H1 (cell line): ENCODE measurements at regions not wholly inside any gene's neighbourhood (a gene's known extent, or its start where the extent isn't known, plus 50 kb on each side); places are given as distances from the start of the nearest gene placed in this dataset.

Source experiments
- CTCF ChIA-PET: fragments of 300-600 bp; sonication (Branson Sonifier 250); formaldehyde crosslinking; loops from one replicate; lab custom pipeline; 2021; ENCODE audit not compliant: partially characterized antibody; lab: Charles Lee
- POLR2A ChIA-PET: fragments of 300-600 bp; sonication (Branson Sonifier 250); formaldehyde crosslinking; loops from one replicate; lab custom pipeline; 2021; ENCODE audit warnings: inconsistent platforms; ENCODE audit not compliant: partially characterized antibody; lab: Charles Lee
- DNase-seq, 2 experiments: peaks; one replicate each; pipeline versions ENCODE4 v3.0.0 to v3.0.0-alpha.2; 2010 to 2022; ENCODE audit warnings: low spot score in 2 of 2, low read depth in 1 of 2, mixed read lengths in 1 of 2
- FAIRE-seq: peaks from 2 replicates; lab custom pipeline; 2011; peaks lifted over from hg19 to GRCh38; lab: Jason Lieb, UNC
- H2AFZ ChIP-seq: 2 replicates; pipeline ENCODE4 v1.8.1; 2012; ENCODE audit warnings: low read length, inconsistent platforms
- H2AK5ac ChIP-seq: 2 replicates; pipeline ENCODE4 v1.6.1; 2013; ENCODE audit warnings: low read depth, low read length
- H2BK120ac ChIP-seq: replicated peaks from 2 replicates; pipeline ENCODE3; 2013; ENCODE audit warnings: low read depth, low read length, inconsistent platforms
- H2BK12ac ChIP-seq: 2 replicates; pipeline ENCODE4 v1.6.1; 2013; ENCODE audit warnings: low read depth, low read length
- H2BK15ac ChIP-seq: 2 replicates; pipeline ENCODE4 v1.6.1; 2013; ENCODE audit warnings: low read length
- H2BK20ac ChIP-seq: 2 replicates; pipeline ENCODE4 v1.6.1; 2013; ENCODE audit warnings: low read length
- H2BK5ac ChIP-seq: 2 replicates; pipeline ENCODE4 v1.6.1; 2013; ENCODE audit warnings: low read depth, low read length
- H3K14ac ChIP-seq: 2 replicates; pipeline ENCODE4 v1.6.1; 2013; ENCODE audit warnings: inconsistent platforms; ENCODE audit not compliant: insufficient read length
- H3K18ac ChIP-seq: 2 replicates; pipeline ENCODE4 v1.6.1; 2013; ENCODE audit warnings: low read length; ENCODE audit errors: extremely low read depth
- H3K23ac ChIP-seq: 2 replicates; pipeline ENCODE4 v1.6.1; 2013; ENCODE audit warnings: inconsistent platforms; ENCODE audit not compliant: insufficient read length
- H3K23me2 ChIP-seq: 2 replicates; pipeline ENCODE4 v1.6.1; 2013; ENCODE audit warnings: low read depth, low read length
- H3K27ac ChIP-seq: 2 replicates; pipeline ENCODE4 v1.6.1; 2011; ENCODE audit warnings: low read depth, low read length, inconsistent platforms
- H3K27me3 ChIP-seq, 4 experiments: replicated peaks in 1 of 4; 1 replicate in 1 of 4; 2 replicates in 3 of 4; pipeline versions ENCODE4 v1.6.1 to v1.8.1; 2011 to 2013; ENCODE audit warnings: low read length in 3 of 4, mild to moderate bottlenecking in 3 of 4, inconsistent platforms in 2 of 4, mixed read lengths in 2 of 4, moderate library complexity in 1 of 4; ENCODE audit not compliant: control insufficient read depth in 3 of 4, insufficient read depth in 3 of 4; ENCODE audit errors: extremely low read depth in 1 of 4
- H3K36me3 ChIP-seq, 4 experiments: 2 replicates each; pipeline versions ENCODE4 v1.6.1 to v1.8.1; 2011 to 2013; ENCODE audit warnings: mild to moderate bottlenecking in 4 of 4, low read length in 3 of 4, moderate library complexity in 2 of 4, control low read depth in 1 of 4, inconsistent platforms in 1 of 4; ENCODE audit not compliant: insufficient read depth in 4 of 4, control insufficient read depth in 2 of 4
- H3K4ac ChIP-seq: replicated peaks from 2 replicates; pipeline ENCODE3; 2013; ENCODE audit warnings: low read length, low read depth, mixed read lengths, inconsistent platforms; ENCODE audit not compliant: insufficient read length
- H3K4me1 ChIP-seq, 4 experiments: replicated peaks in 1 of 4; 1 replicate in 1 of 4; 2 replicates in 3 of 4; pipeline versions ENCODE4 v1.6.1 to v1.8.1; 2011 to 2013; ENCODE audit warnings: low read length in 3 of 4, inconsistent platforms in 2 of 4, mixed read lengths in 1 of 4; ENCODE audit not compliant: insufficient read depth in 4 of 4, control insufficient read depth in 3 of 4
- H3K4me2 ChIP-seq, 2 experiments: 2 replicates each; pipeline versions ENCODE4 v1.6.1 to v1.8.1; 2011 to 2013; ENCODE audit warnings: low read depth in 2 of 2, low read length in 2 of 2, control low read depth in 1 of 2, inconsistent platforms in 1 of 2, mild to moderate bottlenecking in 1 of 2; ENCODE audit not compliant: insufficient read depth in 1 of 2
- H3K4me3 ChIP-seq, 4 experiments: fragments of 200-600, 300-600 bp in 1 of 4; sonication (generic), shearing (Covaris generic), sonication (Bioruptor Twin) in 1 of 4; 2 replicates each; pipeline versions ENCODE4 v1.5.1 to v1.8.1; 2011 to 2016; ENCODE audit warnings: low read length in 4 of 4, low read depth in 3 of 4, control low read depth in 2 of 4, inconsistent platforms in 2 of 4, mild to moderate bottlenecking in 2 of 4, mixed read lengths in 1 of 4, moderate library complexity in 1 of 4; ENCODE audit not compliant: insufficient read depth in 2 of 4; ENCODE audit errors: extremely low read depth in 1 of 4
- H3K56ac ChIP-seq: replicated peaks from 2 replicates; pipeline ENCODE3; 2013; ENCODE audit warnings: low read depth, mild to moderate bottlenecking, mixed read lengths, low read length, inconsistent platforms; ENCODE audit not compliant: insufficient read length
- H3K79me1 ChIP-seq: 2 replicates; pipeline ENCODE4 v1.6.1; 2013; ENCODE audit warnings: low read depth, low read length, control low read depth
- H3K79me2 ChIP-seq, 2 experiments: 2 replicates each; pipeline versions ENCODE4 v1.6.1 to v1.8.1; 2012 to 2013; ENCODE audit warnings: low read length in 2 of 2, mild to moderate bottlenecking in 2 of 2, inconsistent platforms in 1 of 2; ENCODE audit not compliant: insufficient read depth in 2 of 2, control insufficient read depth in 1 of 2
- H3K9ac ChIP-seq, 4 experiments: replicated peaks in 1 of 4; 1 replicate in 1 of 4; 2 replicates in 3 of 4; pipeline versions ENCODE4 v1.6.1 to v1.8.1; 2011 to 2013; ENCODE audit warnings: low read depth in 3 of 4, low read length in 3 of 4, control low read depth in 2 of 4, mild to moderate bottlenecking in 2 of 4, moderate library complexity in 2 of 4, inconsistent platforms in 1 of 4; ENCODE audit errors: extremely low read depth in 1 of 4
- H3K9me3 ChIP-seq, 2 experiments: 2 replicates each; pipeline versions ENCODE4 v1.6.1 to v1.8.1; 2012 to 2013; ENCODE audit warnings: mild to moderate bottlenecking in 2 of 2, moderate library complexity in 2 of 2, control low read depth in 1 of 2, inconsistent platforms in 1 of 2, low read depth in 1 of 2, low read length in 1 of 2, mixed read lengths in 1 of 2; ENCODE audit not compliant: insufficient read depth in 2 of 2
- H4K20me1 ChIP-seq, 2 experiments: replicated peaks in 1 of 2; 2 replicates each; pipeline versions ENCODE3 to v1.8.1; 2011 to 2013; ENCODE audit warnings: inconsistent platforms in 2 of 2, low read length in 2 of 2, mild to moderate bottlenecking in 1 of 2; ENCODE audit not compliant: insufficient read depth in 2 of 2, control insufficient read depth in 1 of 2
- H4K5ac ChIP-seq: 2 replicates; pipeline ENCODE4 v1.6.1; 2013; ENCODE audit warnings: low read length, low read depth, mixed read lengths, inconsistent platforms; ENCODE audit not compliant: insufficient read length
- H4K8ac ChIP-seq: 2 replicates; pipeline ENCODE4 v1.8.0; 2013; ENCODE audit warnings: mild to moderate bottlenecking, moderate library complexity, low read length, inconsistent platforms; ENCODE audit not compliant: insufficient read depth; ENCODE audit errors: extremely low read depth
- H4K91ac ChIP-seq: replicated peaks from 2 replicates; pipeline ENCODE3; 2013; ENCODE audit warnings: low read length, mixed read lengths, inconsistent platforms; ENCODE audit not compliant: insufficient read length
- BACH1 ChIP-seq: IDR thresholded peaks from 2 replicates; pipeline ENCODE4 v1.6.1; 2012; ENCODE audit warnings: low read length, improper control_type of control experiment
- RAD21 ChIP-seq, 2 experiments: IDR thresholded peaks in 1 of 2; conservative IDR thresholded peaks in 1 of 2; 2 replicates each; pipeline ENCODE4 v1.6.1; 2011; ENCODE audit warnings: low read depth in 2 of 2, low read length in 2 of 2, improper control_type of control experiment in 1 of 2, inconsistent platforms in 1 of 2, mild to moderate bottlenecking in 1 of 2, moderate library complexity in 1 of 2
- RXRA ChIP-seq: IDR thresholded peaks from 2 replicates; pipeline ENCODE4 v1.6.1; 2011; ENCODE audit warnings: low read depth, mild to moderate bottlenecking, low read length, moderate library complexity; ENCODE audit not compliant: insufficient read depth
- SP2 ChIP-seq: IDR thresholded peaks from 2 replicates; pipeline ENCODE4 v1.6.1; 2012; ENCODE audit warnings: mild to moderate bottlenecking, low read length, inconsistent platforms
- TCF12 ChIP-seq: IDR thresholded peaks from 2 replicates; pipeline ENCODE4 v1.6.1; 2011; ENCODE audit warnings: low read depth, mild to moderate bottlenecking, low read length
- WGBS, 2 experiments: shearing (Covaris generic) in 1 of 2; methylation state at CpG; one replicate each; pipeline versions ENCODE4 v1.1.6 to v1.1.7; 2013 to 2015; ENCODE audit warnings: low lambda C conversion rate in 2 of 2, mixed read lengths in 2 of 2, inconsistent platforms in 1 of 2, low coverage in 1 of 2, missing lambda C conversion rate in 1 of 2; ENCODE audit not compliant: insufficient replicate concordance in 2 of 2, insufficient coverage in 1 of 2, insufficient read length in 1 of 2; ENCODE audit errors: extremely low coverage in 1 of 2, missing lambda C conversion rate in 1 of 2; 5-methylcytosine and 5-hydroxymethylcytosine counted together

- no peak overlapping the region for H2AFZ ChIP-seq
- H2BK20ac ChIP-seq = no peak overlapping the region
- no peak overlapping the region for H3K4me3 ChIP-seq
- H2BK120ac ChIP-seq = no peak overlapping the region
- H3K18ac ChIP-seq = no peak overlapping the region
- ChIA-PET POLR2A (no interaction called here), CTCF (no interaction called here)
- no peak overlapping the region for H3K23ac ChIP-seq
- H4K20me1 ChIP-seq = no peaks in the 10 kb centered on the region
- no peak overlapping the region for H4K91ac ChIP-seq
- no peaks in the 10 kb centered on the region for H3K4me1 ChIP-seq
- no peak overlapping the region for H3K56ac ChIP-seq
- H4K8ac ChIP-seq = no peak overlapping the region
- no peak overlapping the region for H3K4ac ChIP-seq
- H3K79me1 ChIP-seq = no peaks in the 10 kb centered on the region
- H3K4me2 ChIP-seq = no peak overlapping the region
- H2AK5ac ChIP-seq = no peak overlapping the region
- no peak overlapping the region for H3K9ac ChIP-seq
- H4K5ac ChIP-seq = no peak overlapping the region
- no peak overlapping the region for H2BK5ac ChIP-seq
- peaks cover 74 to 92% of the 10 kb centered on the region in 2 experiments for H3K9me3 ChIP-seq
- no peaks in the 10 kb centered on the region for H3K27me3 ChIP-seq
- H3K14ac ChIP-seq = no peak overlapping the region
- WGBS, 2 experiments = 81% methylated on average over 2 of the region's 2 CpGs; no CpG with 5 or more reads in 1 of the 2 experiments
- H3K36me3 ChIP-seq = no peaks in the 10 kb centered on the region
- FAIRE-seq = no peak
- no peak for DNase-seq
- H3K23me2 ChIP-seq = no peaks in the 10 kb centered on the region
- no peak overlapping the region for H2BK15ac ChIP-seq
- H3K79me2 ChIP-seq = no peaks in the 10 kb centered on the region
- TF ChIP-seq TCF12 (no peak), SP2 (no peak), BACH1 (no peak), RXRA (no peak), RAD21 (IDR thresholded peaks at IDR 0.05 in 1 of 2, conservative IDR thresholded peaks at IDR 0.05 in 1 of 2; ENCODE audit: low read depth in 2 of 2, low read length in 2 of 2) (peak in 1 of 2 experiments; percentile 4; a peak in 1 of 4 replicates)
- no peak overlapping the region for H3K27ac ChIP-seq
- no peak overlapping the region for H2BK12ac ChIP-seq
Measured at GRCh38 chr10:37707829-37708578, 149.4 kb downstream of the ZNF248 start.
